ENCODE measurements at regions not wholly inside any gene's neighbourhood (a gene's known extent, or its start where the extent isn't known, plus 50 kb on each side); places are given as distances from the start of the nearest gene placed in this dataset.

DNA sequence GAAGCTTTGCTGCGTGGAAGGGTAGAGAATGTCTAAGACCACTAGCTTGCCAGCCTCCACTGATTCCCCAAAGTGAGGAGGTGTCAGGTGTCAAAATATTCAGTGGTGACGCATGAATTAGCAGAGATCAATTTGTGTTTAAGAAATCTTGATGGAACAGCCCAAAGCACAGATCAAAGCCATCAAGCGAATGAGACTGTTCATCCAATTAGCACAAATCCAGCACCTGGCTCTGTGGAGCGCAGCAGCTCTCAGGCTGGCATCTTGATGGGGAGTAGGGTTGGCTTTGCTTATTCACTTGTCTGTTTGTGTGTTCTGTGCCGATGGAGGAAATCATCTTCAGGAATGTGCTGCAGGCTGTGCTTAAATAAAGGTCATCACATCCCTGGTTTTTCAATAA is 456.8 kb upstream of the CCL2 start:
- TF ChIP-seq, protein P1, sequence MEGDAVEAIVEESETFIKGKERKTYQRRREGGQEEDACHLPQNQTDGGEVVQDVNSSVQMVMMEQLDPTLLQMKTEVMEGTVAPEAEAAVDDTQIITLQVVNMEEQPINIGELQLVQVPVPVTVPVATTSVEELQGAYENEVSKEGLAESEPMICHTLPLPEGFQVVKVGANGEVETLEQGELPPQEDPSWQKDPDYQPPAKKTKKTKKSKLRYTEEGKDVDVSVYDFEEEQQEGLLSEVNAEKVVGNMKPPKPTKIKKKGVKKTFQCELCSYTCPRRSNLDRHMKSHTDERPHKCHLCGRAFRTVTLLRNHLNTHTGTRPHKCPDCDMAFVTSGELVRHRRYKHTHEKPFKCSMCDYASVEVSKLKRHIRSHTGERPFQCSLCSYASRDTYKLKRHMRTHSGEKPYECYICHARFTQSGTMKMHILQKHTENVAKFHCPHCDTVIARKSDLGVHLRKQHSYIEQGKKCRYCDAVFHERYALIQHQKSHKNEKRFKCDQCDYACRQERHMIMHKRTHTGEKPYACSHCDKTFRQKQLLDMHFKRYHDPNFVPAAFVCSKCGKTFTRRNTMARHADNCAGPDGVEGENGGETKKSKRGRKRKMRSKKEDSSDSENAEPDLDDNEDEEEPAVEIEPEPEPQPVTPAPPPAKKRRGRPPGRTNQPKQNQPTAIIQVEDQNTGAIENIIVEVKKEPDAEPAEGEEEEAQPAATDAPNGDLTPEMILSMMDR (IDR thresholded peaks at IDR 0.05; ENCODE audit: low read length): no peak
- TF ChIP-seq EZH2 (IDR thresholded peaks at IDR 0.05; ENCODE audit: borderline replicate concordance, low read length): no peak
